ENCODE measurements at regions not wholly inside any gene's neighbourhood (a gene's known extent, or its start where the extent isn't known, plus 50 kb on each side); places are given as distances from the start of the nearest gene placed in this dataset.

DNA sequence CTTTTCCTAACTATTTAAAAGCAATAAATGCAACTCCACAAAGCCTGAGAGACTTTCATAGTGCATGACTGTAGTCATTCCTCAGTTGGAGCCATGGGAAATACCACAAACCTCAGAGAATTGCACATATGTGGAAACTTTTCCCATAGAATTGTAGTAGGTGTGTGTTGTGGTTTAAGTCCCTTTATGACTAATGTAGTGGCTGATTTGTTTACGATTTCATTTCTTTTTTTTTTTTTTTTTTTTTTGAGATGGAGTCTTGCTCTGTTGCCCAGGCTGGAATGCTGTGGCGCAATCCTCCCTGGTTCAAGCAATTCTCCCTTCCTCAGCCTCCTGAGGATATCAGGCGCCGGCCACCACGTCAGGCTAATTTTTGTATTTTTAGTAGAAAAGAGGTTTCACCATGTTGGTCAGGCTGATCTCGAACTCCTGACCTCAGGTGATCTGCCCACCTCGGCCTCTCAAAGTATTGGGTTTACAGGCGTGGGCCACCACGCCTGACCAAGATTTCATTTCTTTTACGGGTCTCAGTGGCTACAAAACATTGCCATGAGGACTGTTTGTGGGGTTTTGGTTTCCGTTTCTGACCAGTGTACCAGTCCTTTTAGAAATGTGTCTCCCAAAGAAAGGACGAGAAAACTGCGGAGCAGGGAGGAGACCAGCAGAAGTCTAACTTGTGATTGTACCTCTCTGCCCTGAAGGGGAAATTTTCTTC is 212.1 kb upstream of the MARCKS start:
- peak; percentile 49 for DNase-seq (ENCODE audit: low spot score)

DNA sequence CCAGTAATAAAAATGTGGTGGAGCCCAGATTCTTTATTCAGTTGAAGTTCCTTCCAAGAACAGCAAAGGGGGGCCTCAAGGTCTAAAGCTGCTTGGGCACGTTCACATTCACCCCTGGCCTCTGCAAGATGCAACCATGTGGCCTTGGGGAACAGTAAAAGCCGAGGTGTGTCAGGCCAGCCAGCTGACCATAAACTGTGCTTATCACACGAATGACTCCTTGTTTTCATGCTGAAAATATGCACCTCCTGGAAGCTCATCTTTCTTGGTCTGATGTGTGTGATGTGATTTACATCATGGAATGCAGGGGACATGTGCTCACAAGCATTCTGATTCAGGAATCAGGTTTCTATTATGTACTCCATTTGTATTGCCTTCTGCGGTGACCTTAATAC is 211.6 kb upstream of the MARCKS start:
- DNase-seq (ENCODE audit: low spot score), result peak; percentile 30

DNA sequence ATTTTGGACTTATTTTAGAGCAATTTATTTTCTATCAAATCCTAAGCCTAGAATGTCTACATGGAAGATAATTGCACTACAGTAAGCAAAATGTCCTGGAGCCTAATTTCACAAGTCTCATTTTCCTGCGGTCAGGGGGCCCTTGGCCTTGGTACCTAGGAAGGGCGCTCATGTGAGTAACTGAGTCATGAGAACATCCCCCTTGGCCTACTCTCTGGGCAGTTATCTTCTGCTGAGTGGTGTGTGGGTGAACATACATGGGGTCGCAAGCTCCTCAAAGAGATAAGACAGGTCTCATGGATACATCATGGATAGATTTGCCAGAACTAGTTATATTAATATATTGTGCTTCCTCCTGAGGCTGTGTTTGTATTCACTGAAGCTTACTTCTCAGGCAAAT is 211.2 kb upstream of the MARCKS start:
- DNase-seq (ENCODE audit: low spot score), result no peak

DNA sequence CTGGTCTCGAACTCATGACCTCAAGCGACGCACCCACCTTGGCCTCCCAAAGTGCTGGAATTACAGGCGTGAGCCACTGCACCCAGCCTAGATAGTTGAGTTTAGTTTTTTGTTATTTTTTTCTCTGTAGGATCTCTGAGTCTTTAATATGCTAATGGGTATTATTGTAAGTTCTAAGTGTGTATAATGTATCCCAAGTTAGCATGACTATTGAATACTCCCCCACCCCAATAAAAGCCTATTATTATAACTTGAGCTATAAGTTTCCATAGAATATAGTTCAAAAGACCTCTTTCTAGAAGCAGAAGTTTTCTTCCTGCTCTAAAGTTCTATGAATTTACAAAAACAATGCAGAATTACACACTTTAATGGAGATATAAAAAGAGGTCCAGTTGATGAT is 210.4 kb upstream of the MARCKS start:
- DNase-seq (ENCODE audit: low spot score), result no peak

DNA sequence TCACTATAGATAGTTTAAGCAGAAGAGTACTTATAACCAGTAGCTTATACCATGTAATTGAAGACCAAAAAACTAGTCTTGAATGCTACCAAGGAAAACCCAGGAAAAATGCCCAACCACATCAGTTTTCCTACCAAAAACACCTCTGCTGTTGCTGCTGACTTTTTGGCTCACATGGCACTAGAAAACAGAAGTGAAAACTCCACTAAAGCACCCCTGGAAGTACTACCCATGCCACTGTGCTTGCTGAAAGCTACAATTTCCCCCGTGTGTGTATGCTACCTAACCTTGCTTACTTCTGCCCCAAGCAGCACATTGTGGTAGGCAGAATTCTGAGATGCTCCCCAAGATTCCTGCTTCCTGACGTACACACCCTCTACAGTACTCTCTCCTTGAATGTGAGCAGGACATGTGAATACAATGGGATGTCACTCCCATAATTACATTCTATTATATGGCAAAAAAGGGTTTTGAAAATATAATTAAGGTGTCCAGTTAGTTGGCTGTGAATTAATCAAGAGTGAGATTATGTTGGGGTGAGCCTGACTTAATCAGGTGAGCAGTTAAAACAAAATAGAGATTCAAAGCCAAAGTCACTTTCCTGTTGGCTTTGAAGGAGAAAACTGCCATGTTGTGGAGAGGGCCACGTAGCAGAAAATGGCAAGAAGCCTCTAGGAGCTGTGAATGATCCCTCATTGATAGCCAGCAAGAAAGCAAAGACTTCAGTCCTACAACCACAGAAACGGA is 209.8 kb upstream of the MARCKS start:
- no peak for DNase-seq (ENCODE audit: low spot score)

DNA sequence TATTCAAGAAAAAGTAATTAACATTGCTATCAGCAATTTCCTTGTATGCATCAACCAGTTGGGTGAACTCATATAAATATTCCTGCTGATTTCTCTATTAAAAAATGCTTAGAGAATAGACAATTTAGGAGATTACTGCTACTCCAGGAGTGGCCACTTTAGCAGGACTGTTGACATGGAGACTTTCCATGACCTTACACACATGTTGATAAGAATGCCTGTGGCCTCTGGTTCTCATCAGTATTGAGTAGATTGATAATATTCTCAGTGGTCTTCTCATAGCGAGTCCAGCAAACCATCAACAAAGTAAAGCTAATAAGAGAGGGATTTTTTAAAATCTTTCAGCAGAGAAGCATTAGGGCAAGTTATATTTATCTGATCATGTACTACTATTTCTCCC is 208.4 kb upstream of the MARCKS start:
- no peak for DNase-seq (ENCODE audit: low spot score)

DNA sequence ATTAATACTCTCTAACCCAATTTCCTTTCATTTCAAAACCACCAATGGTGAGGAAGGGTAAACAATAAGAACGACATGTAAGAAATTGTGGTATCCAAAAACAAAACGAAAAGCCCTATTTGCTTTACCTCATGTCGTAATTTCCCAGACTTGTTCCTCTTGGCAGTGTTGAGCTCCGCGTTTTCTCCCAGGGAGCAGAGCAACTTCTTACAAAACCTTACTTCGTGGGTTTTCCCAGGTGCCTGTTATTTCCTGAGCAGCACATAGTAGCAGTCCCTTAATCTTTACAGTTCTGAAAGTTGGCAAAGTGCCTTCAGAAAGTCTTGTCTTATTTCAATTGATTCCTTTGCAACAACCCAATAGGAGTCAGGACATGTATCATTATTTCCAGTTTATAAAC is 207.9 kb upstream of the MARCKS start:
- no peak for DNase-seq (ENCODE audit: low spot score)

DNA sequence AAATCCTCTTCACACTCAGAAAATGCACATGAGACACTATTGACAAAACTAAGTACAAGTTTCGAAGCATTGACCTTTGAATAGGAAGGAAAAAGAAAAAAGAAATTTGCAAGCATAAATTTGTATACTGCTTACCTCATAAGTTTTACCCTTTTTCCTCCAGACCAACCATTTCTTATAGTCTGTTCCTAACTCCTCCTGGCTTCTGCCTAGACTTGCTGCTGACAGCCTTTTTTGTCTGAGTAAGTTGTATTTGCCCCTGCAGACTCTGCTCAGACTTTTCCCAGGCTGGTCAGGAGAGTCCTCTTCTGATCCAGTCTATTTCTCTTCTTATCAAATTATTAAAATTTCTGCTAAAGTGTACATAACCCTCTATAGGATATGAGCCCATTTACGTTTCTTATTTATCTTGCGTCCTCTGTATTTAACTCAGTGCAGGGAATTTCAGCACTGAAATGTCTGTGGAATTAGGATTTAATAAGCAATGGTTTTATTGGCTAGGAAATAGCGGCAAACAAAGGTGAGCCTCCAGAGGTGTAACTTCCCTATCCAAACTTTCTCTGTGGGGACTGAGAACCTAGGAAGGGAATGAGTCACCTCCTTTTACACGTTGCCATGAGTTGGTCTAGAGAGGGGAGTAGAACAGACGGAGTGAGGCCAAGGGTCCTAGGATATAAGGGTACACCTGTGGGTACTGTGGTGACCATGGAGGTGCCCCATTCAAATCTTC is 207.1 kb upstream of the MARCKS start:
- no peak for DNase-seq (ENCODE audit: low spot score)

DNA sequence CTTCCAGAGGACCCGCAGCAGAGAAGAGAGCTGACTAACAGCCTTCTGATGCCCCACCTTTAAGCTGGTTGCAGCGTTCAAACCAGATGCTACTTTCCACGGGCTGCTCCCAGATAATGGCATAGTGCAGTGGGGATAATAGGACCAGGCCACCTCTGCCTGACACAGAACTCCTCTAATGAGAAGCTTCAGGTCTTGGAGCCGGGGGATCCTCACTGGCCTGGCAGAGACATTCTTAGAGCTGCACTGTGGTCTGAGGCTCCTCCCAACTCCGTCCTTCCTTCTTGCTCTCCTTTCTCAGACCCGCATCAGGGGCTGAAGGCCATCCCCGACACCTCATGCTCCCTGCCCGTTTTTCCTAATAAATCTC is 206.6 kb upstream of the MARCKS start:
- DNase-seq (ENCODE audit: low spot score), result no peak

DNA sequence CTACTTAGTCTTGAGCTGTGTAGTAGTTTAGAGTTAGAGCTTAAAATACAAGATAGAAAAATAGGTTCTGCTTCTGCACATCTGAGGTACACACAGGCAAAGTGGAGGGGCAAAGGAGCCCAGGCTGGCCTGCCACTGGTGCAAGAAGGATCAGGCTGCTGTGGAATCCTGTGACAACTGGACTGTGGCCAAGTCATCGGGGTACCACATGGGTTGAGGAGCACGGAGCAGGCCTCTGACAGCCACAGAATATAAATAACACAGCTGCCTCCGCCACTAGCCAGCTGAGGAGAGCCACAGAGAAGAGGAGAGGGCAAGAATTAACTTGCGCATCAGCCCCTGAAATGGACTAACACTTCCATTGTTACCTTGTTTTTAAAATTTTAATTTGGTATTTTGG is 206.0 kb upstream of the MARCKS start:
- no peak for DNase-seq (ENCODE audit: low spot score)

DNA sequence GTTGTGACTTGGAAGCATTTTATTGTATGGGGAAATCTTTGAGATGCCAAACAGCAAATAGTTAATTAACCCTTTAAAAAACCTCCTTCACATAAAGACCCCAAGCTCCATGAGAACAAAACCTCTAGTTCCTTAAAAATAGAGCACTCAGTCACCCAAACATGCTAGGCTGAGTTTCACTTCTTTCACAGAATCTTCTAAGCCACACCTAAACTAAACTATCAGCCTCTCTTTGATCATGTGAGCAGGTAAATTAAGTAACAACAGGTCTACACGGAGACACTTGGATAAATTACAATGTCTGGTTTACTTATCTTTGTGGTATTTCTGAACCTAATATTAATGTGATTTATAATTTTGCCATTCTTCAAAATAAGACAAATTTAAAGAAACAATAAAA is 205.2 kb upstream of the MARCKS start:
- DNase-seq (ENCODE audit: low spot score), result no peak

DNA sequence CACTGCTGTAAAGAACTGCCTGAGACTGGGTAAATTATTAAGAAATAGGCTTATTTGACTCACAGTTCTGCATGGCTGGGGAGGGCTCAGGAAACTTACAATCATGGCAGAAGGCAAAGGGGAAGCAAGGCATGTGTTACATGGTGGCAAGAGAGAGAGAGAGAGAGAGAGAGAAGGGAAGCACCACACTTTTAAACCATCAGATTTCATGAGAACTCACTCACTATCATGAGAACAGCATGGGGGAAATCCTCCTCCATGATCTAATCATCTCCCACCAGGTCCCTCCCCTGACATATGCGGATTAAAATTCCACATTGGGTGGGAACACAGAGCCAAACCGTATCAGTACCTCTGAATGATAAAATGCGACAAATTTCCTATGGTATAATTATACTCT is 203.9 kb upstream of the MARCKS start:
- DNase-seq (ENCODE audit: low spot score), result no peak

DNA sequence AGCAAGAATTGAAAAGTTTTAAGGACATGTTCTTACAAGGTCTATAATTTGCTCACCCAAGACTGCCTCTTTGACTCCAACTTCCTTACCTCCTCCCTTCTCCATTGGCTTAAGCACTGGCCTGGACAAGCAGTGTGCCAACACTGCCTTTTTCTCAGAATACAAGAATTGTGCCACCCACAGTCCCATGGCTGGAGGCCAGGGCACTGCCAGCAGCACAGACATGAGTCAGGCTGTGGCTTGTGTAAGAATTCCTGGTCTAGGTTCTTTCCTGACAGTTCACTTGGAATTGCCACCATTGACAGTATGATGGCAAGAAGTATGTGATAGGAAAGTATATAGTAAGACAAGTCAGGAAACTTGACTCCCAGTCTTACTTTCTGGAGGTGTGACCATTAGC is 202.7 kb upstream of the MARCKS start:
- DNase-seq (ENCODE audit: low spot score), result no peak

DNA sequence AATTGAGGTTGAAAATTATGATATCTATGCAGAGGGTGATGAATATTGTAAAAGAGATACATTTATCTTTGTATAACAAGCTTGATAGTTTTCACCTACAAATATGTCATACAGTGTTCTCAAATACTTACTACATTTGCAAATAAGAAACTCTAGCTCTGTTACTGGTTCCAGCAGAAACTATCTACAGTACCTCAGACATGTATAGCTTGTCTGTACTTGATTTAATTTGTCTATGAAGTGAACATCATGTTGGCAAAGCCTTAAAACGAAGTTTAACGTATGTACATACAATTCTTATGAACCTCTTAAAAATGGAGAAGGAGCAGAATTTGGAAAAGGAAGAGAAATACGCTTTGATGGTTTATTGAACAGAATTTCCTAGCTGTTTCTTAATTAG is 201.4 kb upstream of the MARCKS start:
- DNase-seq (ENCODE audit: low spot score), result no peak

DNA sequence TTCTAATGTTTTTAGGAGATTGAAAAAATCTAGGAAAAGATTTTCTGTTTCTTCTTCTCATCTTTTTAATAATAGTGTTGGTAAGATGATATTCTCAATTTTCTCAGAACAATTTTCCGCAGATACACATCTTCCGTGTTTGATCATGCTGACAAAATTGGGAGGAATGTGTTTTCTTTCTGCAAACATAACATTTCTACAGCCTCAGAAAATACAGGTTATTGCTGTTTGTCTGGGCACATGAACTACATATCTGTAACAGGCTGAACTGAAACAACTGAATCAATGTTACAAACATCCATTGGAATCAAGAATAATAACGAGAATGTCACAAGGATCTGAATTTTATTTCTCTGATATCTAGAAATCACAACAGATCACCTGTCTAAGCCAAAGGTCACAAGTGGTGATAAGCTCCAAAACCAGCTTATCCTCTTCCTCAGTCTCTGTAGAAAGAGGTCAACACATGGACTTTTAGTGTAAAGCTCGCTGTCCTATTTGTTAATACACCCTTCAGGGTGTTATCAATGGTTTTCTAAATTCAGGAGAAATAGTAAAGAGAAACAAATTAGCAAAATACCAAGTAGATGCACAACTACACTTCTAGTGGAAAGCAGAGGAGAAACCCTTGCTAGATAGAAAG is 197.3 kb upstream of the MARCKS start:
- no peak for DNase-seq (ENCODE audit: low spot score)

DNA sequence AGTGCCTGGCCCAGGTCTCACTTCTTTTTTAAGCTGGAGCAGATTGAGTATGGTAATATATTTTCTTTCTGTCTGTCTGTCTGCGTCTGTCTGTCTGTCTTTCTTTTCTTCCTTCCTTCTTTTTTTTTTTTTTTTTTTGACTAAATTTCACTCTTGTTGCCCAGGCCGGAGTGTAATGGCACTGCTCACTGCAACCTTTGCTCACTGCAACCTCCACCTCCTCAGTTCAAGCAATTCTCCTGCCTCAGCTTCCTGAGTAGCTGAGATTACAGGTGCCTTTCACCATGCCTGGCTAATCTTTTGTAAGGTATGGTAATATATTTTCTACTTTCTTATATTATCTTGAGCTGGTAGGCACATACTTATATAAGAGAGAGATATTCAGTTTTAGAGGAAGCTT is 196.3 kb upstream of the MARCKS start:
- DNase-seq (ENCODE audit: low spot score), result no peak

DNA sequence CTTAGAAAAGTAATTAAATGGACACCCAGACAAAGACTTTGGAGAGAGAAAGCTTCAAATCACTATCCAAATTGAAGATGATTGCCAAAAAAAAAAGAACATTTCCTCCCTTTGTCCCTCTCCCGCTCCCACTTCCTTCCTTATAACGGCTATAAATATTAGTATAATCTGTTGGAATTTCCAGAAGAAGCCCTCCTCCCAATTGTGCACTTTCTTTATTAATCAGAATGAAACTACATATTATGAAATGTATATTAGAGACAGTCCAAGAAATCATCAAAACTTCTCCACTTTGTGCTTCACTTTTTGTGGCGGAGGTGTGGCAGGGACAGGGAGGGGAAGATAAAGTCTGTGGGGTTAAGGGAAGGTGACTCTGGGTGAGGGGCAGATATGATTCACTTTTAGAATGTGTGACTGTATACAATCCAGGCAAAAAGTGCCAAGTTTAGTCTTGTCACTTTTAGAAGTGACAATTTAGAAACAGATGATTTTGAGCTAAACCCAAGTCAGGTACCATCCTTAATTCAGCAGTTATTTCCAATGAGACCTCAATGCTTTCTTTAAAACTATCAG is 195.0 kb upstream of the MARCKS start:
- DNase-seq (ENCODE audit: low spot score), result no peak

DNA sequence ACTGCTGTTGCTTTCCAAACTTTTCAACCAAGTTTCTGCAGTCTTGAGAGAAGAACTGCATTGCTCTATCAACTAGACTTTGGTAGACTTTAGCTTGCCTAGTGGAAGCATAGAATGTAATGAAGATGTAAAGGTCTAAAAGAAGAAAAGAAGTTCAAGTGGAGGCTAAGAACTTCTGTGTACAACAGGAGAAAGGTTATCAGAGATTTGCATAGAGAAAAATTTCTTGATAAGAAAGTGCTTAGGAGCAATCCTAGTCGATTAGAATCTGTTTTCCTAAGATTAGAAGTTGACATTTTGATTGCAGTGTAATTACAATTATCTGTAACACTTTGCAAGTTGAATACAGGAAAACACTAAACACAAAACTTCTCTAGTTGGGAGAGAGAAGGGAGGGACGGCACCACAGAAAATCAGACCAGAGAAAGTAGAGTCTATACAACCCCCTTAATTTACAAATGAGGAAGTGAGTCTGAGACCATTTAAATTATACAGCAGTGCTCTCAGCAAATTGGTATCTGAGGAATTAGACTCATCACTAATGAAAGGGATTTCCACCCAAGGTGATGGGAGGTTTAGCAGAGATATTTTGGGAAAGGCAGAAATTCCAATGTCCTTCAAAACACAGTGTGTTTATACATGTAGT is 194.3 kb upstream of the MARCKS start:
- DNase-seq (ENCODE audit: low spot score), result no peak

DNA sequence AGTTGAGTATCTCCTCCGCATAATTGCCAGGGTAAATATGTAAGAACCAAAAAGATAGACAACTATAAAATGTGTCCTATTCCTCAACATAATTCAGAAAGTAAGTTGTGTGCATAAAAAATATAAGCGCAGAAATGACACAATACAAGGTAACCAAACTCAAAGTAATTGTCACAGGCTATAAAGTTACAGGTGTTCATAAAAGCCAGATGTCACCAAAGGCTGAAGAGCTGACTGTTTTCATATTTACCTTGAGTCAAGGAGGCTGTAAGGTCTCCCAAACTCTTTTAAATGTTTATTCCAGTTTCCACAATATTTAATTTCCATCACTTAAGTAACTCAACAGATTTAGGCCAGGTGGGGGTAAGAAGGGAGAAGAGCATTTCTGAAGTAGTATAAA is 192.2 kb upstream of the MARCKS start:
- DNase-seq (ENCODE audit: low spot score), result no peak

DNA sequence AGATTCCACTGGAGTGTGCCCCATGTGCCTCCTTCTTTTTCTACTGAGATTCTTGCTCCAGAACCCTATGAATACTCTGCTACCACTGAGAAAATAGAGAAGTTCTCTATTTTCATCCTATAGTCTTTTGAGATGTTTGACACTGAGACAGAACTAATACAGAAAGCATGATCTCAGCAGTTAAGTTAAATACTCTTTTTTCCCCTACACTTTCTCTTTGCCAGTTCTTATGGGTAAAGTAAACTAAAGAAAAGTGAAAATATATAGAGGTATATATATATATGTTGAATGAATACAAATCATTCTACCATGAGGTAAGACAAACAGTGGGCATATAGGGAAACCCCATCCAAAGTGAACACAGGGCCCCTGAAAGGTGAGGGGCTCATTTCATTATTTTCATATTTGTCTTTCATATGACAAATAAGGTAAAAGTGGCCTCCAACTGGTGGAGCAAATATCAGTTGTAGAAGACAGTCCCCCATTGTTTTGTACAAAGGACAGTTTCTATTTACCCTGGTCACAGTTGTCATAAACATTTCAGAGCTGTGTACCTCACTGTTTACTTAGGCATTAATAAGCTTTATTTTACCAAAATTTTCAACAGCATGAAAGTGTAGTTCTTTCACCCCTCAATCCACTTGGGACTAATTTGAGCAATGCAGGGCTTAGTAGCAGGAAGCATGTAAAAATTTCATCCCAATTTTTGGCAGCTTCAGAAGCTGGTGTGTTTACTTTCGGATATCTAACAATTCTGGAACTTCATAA is 188.3 kb upstream of the MARCKS start:
- no peak for DNase-seq (ENCODE audit: low spot score)

DNA sequence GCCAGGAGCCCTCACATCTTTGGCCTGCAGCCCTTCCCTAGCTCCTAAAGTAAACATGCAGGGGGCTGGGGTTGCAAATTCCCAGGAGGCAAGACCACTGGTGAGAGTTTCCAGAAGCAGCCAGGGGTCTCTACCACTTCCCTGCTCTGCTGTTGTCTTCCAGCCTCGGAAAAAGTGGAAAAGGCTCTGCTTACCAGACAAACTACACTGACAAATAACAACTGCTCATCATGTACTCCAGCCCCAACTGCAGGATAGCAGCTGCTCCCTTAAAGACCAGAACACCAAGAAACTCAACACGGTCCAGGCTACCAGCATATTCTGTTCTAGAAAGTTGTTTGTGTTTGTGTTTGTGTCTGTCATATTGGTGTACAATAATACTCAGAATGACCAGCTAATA is 187.5 kb upstream of the MARCKS start:
- DNase-seq (ENCODE audit: low spot score), result no peak

Data from hepatic stellate cell (primary cell).